Gastroesophageal sphincter (tissue), 3 donors: ENCODE measurements at regions not wholly inside any gene's neighbourhood (a gene's known extent, or its start where the extent isn't known, plus 50 kb on each side); places are given as distances from the start of the nearest gene placed in this dataset.
"Not testable (repeated sequence)": the region's sequence is repeated elsewhere in the genome, so short reads cannot be mapped to it uniquely, and the experiment has no call there.

Experiments used
- POLR2AphosphoS5 ChIP-seq: sonication (generic); formaldehyde crosslinking; IDR thresholded peaks from one replicate; pipeline ENCODE4 v1.6.1; 2017; ENCODE audit warnings: antibody characterized with exemption
- TF ChIP-seq, protein P1 (sequence below), 4 experiments: fragments of 200-600 bp in 2 of 4; fragments of 450-650 bp in 2 of 4; sonication (generic) in 1 of 4; IDR thresholded peaks; one replicate each; pipeline ENCODE4 v1.5.1; 2017 to 2019; ENCODE audit warnings: antibody characterized with exemption in 4 of 4, mild to moderate bottlenecking in 2 of 4, moderate library complexity in 2 of 4

DNA sequence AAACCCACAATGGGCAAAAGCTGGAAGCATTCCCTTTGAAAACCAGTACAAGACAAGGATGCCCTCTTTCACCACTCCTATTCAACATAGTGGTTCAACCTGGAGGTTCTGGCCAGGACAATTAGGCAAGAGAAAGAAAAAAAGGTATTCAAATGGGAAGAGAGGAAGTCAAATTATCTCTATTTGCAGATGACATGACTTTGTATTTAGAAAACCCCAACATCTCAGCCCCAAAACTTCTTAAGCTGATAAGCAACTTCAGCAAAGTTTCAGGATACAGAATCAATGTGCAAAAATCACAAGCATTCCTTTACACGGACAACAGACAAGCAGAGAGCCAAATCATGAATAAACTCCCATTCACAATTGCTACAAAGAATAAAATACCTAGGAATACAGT is 246.9 kb downstream of the DMAC1 start:
- TF ChIP-seq, protein P1, sequence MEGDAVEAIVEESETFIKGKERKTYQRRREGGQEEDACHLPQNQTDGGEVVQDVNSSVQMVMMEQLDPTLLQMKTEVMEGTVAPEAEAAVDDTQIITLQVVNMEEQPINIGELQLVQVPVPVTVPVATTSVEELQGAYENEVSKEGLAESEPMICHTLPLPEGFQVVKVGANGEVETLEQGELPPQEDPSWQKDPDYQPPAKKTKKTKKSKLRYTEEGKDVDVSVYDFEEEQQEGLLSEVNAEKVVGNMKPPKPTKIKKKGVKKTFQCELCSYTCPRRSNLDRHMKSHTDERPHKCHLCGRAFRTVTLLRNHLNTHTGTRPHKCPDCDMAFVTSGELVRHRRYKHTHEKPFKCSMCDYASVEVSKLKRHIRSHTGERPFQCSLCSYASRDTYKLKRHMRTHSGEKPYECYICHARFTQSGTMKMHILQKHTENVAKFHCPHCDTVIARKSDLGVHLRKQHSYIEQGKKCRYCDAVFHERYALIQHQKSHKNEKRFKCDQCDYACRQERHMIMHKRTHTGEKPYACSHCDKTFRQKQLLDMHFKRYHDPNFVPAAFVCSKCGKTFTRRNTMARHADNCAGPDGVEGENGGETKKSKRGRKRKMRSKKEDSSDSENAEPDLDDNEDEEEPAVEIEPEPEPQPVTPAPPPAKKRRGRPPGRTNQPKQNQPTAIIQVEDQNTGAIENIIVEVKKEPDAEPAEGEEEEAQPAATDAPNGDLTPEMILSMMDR (IDR thresholded peaks at IDR 0.05), result not testable (repeated sequence)
- TF ChIP-seq POLR2AphosphoS5, result not testable (repeated sequence)
